Fibroblast of lung (primary cell): ENCODE measurements at regions not wholly inside any gene's neighbourhood (a gene's known extent, or its start where the extent isn't known, plus 50 kb on each side); places are given as distances from the start of the nearest gene placed in this dataset.
"Not testable (repeated sequence)": the region's sequence is repeated elsewhere in the genome, so short reads cannot be mapped to it uniquely, and the experiment has no call there.

Experiments used
- DNase-seq, 2 donors: peaks; one replicate each; pipeline versions ENCODE4 v3.0.0 to v3.0.0-alpha.2; 2010; ENCODE audit warnings: low read depth in 2 of 2
- H2AFZ ChIP-seq: 2 replicates; pipeline ENCODE4 v1.5.1; 2012; ENCODE audit warnings: low read length, control low read depth, inconsistent platforms
- H3K27ac ChIP-seq: 2 replicates; pipeline ENCODE4 v1.5.1; 2011; ENCODE audit warnings: low read length, control low read depth; ENCODE audit not compliant: insufficient read depth
- H3K27me3 ChIP-seq: 2 replicates; pipeline ENCODE4 v1.5.1; 2011; ENCODE audit warnings: mild to moderate bottlenecking, low read length; ENCODE audit not compliant: control insufficient read depth, insufficient read depth
- H3K36me3 ChIP-seq: 2 replicates; pipeline ENCODE4 v1.5.1; 2011; ENCODE audit warnings: low read length; ENCODE audit not compliant: control insufficient read depth, insufficient read depth
- H3K4me1 ChIP-seq: 2 replicates; pipeline ENCODE4 v1.5.1; 2011; ENCODE audit warnings: low read length; ENCODE audit not compliant: control insufficient read depth, insufficient read depth; ENCODE audit errors: extremely low read depth
- H3K4me2 ChIP-seq: 2 replicates; pipeline ENCODE4 v1.5.1; 2011; ENCODE audit warnings: low read length, control low read depth; ENCODE audit not compliant: insufficient read depth; ENCODE audit errors: extremely low read depth
- H3K4me3 ChIP-seq, 4 experiments: fragments of 200-600 bp in 1 of 4; sonication (generic) in 1 of 4; replicated peaks in 1 of 4; 2 replicates each; pipeline ENCODE4 v1.5.1; 2011 to 2016; ENCODE audit warnings: low read length in 4 of 4, low read depth in 3 of 4, mild to moderate bottlenecking in 3 of 4, control low read depth in 2 of 4, inconsistent platforms in 1 of 4, mixed read lengths in 1 of 4; ENCODE audit not compliant: insufficient read depth in 1 of 4; ENCODE audit errors: control extremely low read depth in 1 of 4
- H3K79me2 ChIP-seq: 2 replicates; pipeline ENCODE4 v1.5.1; 2012; ENCODE audit warnings: mild to moderate bottlenecking, low read length, inconsistent platforms; ENCODE audit not compliant: control insufficient read depth, insufficient read depth
- H3K9ac ChIP-seq: 2 replicates; pipeline ENCODE4 v1.5.1; 2011; ENCODE audit warnings: mild to moderate bottlenecking, low read length, control low read depth; ENCODE audit not compliant: insufficient read depth
- H3K9me3 ChIP-seq: 2 replicates; pipeline ENCODE4 v1.5.1; 2012; ENCODE audit warnings: low read depth, low read length; ENCODE audit not compliant: control insufficient read depth, insufficient read depth
- H4K20me1 ChIP-seq: 2 replicates; pipeline ENCODE4 v1.5.1; 2011; ENCODE audit warnings: low read length; ENCODE audit not compliant: control insufficient read depth, insufficient read depth; ENCODE audit errors: extremely low read depth
- EZH2 ChIP-seq: IDR thresholded peaks from 2 replicates; pipeline ENCODE4 v1.5.1; 2012; ENCODE audit warnings: low read length, control low read depth, mild to moderate bottlenecking; ENCODE audit errors: missing control alignments
- TF ChIP-seq, protein P1 (sequence below), 2 donors: IDR thresholded peaks in 1 of 2; conservative IDR thresholded peaks in 1 of 2; 1 replicate in 1 of 2; 2 replicates in 1 of 2; pipeline ENCODE4 v1.5.1; 2011 to 2012; ENCODE audit warnings: low read length in 2 of 2, control low read depth in 1 of 2, inconsistent platforms in 1 of 2, low read depth in 1 of 2, mild to moderate bottlenecking in 1 of 2

- H3K4me3 ChIP-seq: no peak overlapping the region
- H3K4me1 ChIP-seq: no peaks in the 10 kb centered on the region
- no peak overlapping the region for H3K27ac ChIP-seq
- H3K36me3 ChIP-seq: no peaks in the 10 kb centered on the region
- H3K79me2 ChIP-seq: no peaks in the 10 kb centered on the region
- no peak for DNase-seq
- no peaks in the 10 kb centered on the region for H3K27me3 ChIP-seq
- H3K4me2 ChIP-seq: no peak overlapping the region
- H2AFZ ChIP-seq: no peak overlapping the region
- H3K9ac ChIP-seq: no peak overlapping the region
- TF ChIP-seq EZH2: no peak
- TF ChIP-seq, protein P1, sequence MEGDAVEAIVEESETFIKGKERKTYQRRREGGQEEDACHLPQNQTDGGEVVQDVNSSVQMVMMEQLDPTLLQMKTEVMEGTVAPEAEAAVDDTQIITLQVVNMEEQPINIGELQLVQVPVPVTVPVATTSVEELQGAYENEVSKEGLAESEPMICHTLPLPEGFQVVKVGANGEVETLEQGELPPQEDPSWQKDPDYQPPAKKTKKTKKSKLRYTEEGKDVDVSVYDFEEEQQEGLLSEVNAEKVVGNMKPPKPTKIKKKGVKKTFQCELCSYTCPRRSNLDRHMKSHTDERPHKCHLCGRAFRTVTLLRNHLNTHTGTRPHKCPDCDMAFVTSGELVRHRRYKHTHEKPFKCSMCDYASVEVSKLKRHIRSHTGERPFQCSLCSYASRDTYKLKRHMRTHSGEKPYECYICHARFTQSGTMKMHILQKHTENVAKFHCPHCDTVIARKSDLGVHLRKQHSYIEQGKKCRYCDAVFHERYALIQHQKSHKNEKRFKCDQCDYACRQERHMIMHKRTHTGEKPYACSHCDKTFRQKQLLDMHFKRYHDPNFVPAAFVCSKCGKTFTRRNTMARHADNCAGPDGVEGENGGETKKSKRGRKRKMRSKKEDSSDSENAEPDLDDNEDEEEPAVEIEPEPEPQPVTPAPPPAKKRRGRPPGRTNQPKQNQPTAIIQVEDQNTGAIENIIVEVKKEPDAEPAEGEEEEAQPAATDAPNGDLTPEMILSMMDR (conservative IDR thresholded peaks at IDR 0.05 in 1 of 2, IDR thresholded peaks at IDR 0.05 in 1 of 2; ENCODE audit: low read depth in 1 of 2, low read length in 2 of 2): no peak
- no peaks in the 10 kb centered on the region for H4K20me1 ChIP-seq
- no peaks in the 10 kb centered on the region for H3K9me3 ChIP-seq
Measured at GRCh38 chr7:96781919-96782318, 72.3 kb upstream of the SEM1 start.

DNA sequence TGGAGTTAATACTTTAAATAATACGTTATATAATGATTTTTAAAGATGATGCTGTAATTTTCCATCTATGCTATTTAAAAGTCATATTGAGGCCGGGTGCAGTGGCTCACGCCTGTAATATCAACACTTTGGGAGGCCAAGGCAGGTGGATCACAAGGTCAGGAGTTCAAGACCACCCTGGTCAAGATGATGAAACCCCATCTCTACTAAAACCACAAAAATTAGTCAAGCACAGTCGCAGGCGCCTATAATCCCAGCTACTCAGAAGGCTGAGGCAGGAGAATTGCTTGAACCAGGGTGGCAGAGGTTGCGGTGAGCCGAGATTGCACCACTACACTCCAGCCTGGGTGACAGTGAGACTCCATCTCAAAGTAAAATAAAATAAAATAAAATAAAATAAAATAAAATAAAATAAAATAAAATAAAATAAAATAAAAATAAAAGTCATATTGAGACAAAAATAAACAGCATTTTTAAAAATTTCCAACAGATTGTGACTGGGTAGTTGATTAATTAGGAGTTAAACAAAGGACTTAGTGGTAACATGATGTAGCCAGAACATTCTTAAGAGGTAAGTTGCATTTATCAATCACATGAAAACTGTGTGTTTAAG, 73.1 kb upstream of the SEM1 start:
- H3K27ac ChIP-seq, DNase-seq, H3K4me3 ChIP-seq, H3K79me2 ChIP-seq, H3K4me2 ChIP-seq, H3K9ac ChIP-seq, H3K36me3 ChIP-seq, H3K9me3 ChIP-seq, H3K27me3 ChIP-seq, H4K20me1 ChIP-seq, H3K4me1 ChIP-seq, H2AFZ ChIP-seq: not testable (repeated sequence)

GRCh38 chr7:96784597-96784996, 75.0 kb upstream of the SEM1 start:
- no peaks in the 10 kb centered on the region for H3K9me3 ChIP-seq
- H3K9ac ChIP-seq: no peak overlapping the region
- H3K4me3 ChIP-seq: no peak overlapping the region
- no peaks in the 10 kb centered on the region for H4K20me1 ChIP-seq
- TF ChIP-seq, protein P1 (conservative IDR thresholded peaks at IDR 0.05 in 1 of 2, IDR thresholded peaks at IDR 0.05 in 1 of 2; ENCODE audit: low read depth in 1 of 2, low read length in 2 of 2): no peak
- TF ChIP-seq EZH2: no peak
- no peak for DNase-seq
- H3K79me2 ChIP-seq: no peaks in the 10 kb centered on the region
- H3K27me3 ChIP-seq: no peaks in the 10 kb centered on the region
- H3K4me2 ChIP-seq: no peak overlapping the region
- no peaks in the 10 kb centered on the region for H3K4me1 ChIP-seq
- no peak overlapping the region for H2AFZ ChIP-seq
- H3K36me3 ChIP-seq: no peaks in the 10 kb centered on the region
- H3K27ac ChIP-seq: no peak overlapping the region
